H1 (cell line): ENCODE measurements at regions not wholly inside any gene's neighbourhood (a gene's known extent, or its start where the extent isn't known, plus 50 kb on each side); places are given as distances from the start of the nearest gene placed in this dataset.

Experiments
- CTCF ChIA-PET: fragments of 300-600 bp; sonication (Branson Sonifier 250); formaldehyde crosslinking; loops from one replicate; lab custom pipeline; 2021; ENCODE audit not compliant: partially characterized antibody; lab: Charles Lee
- POLR2A ChIA-PET: fragments of 300-600 bp; sonication (Branson Sonifier 250); formaldehyde crosslinking; loops from one replicate; lab custom pipeline; 2021; ENCODE audit warnings: inconsistent platforms; ENCODE audit not compliant: partially characterized antibody; lab: Charles Lee
- DNase-seq, 2 experiments: peaks; one replicate each; pipeline versions ENCODE4 v3.0.0 to v3.0.0-alpha.2; 2010 to 2022; ENCODE audit warnings: low spot score in 2 of 2, low read depth in 1 of 2, mixed read lengths in 1 of 2
- FAIRE-seq: peaks from 2 replicates; lab custom pipeline; 2011; peaks lifted over from hg19 to GRCh38; lab: Jason Lieb, UNC
- H2AFZ ChIP-seq: 2 replicates; pipeline ENCODE4 v1.8.1; 2012; ENCODE audit warnings: low read length, inconsistent platforms
- H2AK5ac ChIP-seq: 2 replicates; pipeline ENCODE4 v1.6.1; 2013; ENCODE audit warnings: low read depth, low read length
- H2BK120ac ChIP-seq: replicated peaks from 2 replicates; pipeline ENCODE3; 2013; ENCODE audit warnings: low read depth, low read length, inconsistent platforms
- H2BK12ac ChIP-seq: 2 replicates; pipeline ENCODE4 v1.6.1; 2013; ENCODE audit warnings: low read depth, low read length
- H2BK15ac ChIP-seq: 2 replicates; pipeline ENCODE4 v1.6.1; 2013; ENCODE audit warnings: low read length
- H2BK20ac ChIP-seq: 2 replicates; pipeline ENCODE4 v1.6.1; 2013; ENCODE audit warnings: low read length
- H2BK5ac ChIP-seq: 2 replicates; pipeline ENCODE4 v1.6.1; 2013; ENCODE audit warnings: low read depth, low read length
- H3K14ac ChIP-seq: 2 replicates; pipeline ENCODE4 v1.6.1; 2013; ENCODE audit warnings: inconsistent platforms; ENCODE audit not compliant: insufficient read length
- H3K18ac ChIP-seq: 2 replicates; pipeline ENCODE4 v1.6.1; 2013; ENCODE audit warnings: low read length; ENCODE audit errors: extremely low read depth
- H3K23ac ChIP-seq: 2 replicates; pipeline ENCODE4 v1.6.1; 2013; ENCODE audit warnings: inconsistent platforms; ENCODE audit not compliant: insufficient read length
- H3K23me2 ChIP-seq: 2 replicates; pipeline ENCODE4 v1.6.1; 2013; ENCODE audit warnings: low read depth, low read length
- H3K27ac ChIP-seq: 2 replicates; pipeline ENCODE4 v1.6.1; 2011; ENCODE audit warnings: low read depth, low read length, inconsistent platforms
- H3K27me3 ChIP-seq, 4 experiments: replicated peaks in 1 of 4; 1 replicate in 1 of 4; 2 replicates in 3 of 4; pipeline versions ENCODE4 v1.6.1 to v1.8.1; 2011 to 2013; ENCODE audit warnings: low read length in 3 of 4, mild to moderate bottlenecking in 3 of 4, inconsistent platforms in 2 of 4, mixed read lengths in 2 of 4, moderate library complexity in 1 of 4; ENCODE audit not compliant: control insufficient read depth in 3 of 4, insufficient read depth in 3 of 4; ENCODE audit errors: extremely low read depth in 1 of 4
- H3K36me3 ChIP-seq, 4 experiments: 2 replicates each; pipeline versions ENCODE4 v1.6.1 to v1.8.1; 2011 to 2013; ENCODE audit warnings: mild to moderate bottlenecking in 4 of 4, low read length in 3 of 4, moderate library complexity in 2 of 4, control low read depth in 1 of 4, inconsistent platforms in 1 of 4; ENCODE audit not compliant: insufficient read depth in 4 of 4, control insufficient read depth in 2 of 4
- H3K4ac ChIP-seq: replicated peaks from 2 replicates; pipeline ENCODE3; 2013; ENCODE audit warnings: low read length, low read depth, mixed read lengths, inconsistent platforms; ENCODE audit not compliant: insufficient read length
- H3K4me1 ChIP-seq, 4 experiments: replicated peaks in 1 of 4; 1 replicate in 1 of 4; 2 replicates in 3 of 4; pipeline versions ENCODE4 v1.6.1 to v1.8.1; 2011 to 2013; ENCODE audit warnings: low read length in 3 of 4, inconsistent platforms in 2 of 4, mixed read lengths in 1 of 4; ENCODE audit not compliant: insufficient read depth in 4 of 4, control insufficient read depth in 3 of 4
- H3K4me2 ChIP-seq, 2 experiments: 2 replicates each; pipeline versions ENCODE4 v1.6.1 to v1.8.1; 2011 to 2013; ENCODE audit warnings: low read depth in 2 of 2, low read length in 2 of 2, control low read depth in 1 of 2, inconsistent platforms in 1 of 2, mild to moderate bottlenecking in 1 of 2; ENCODE audit not compliant: insufficient read depth in 1 of 2
- H3K4me3 ChIP-seq, 4 experiments: fragments of 200-600, 300-600 bp in 1 of 4; sonication (generic), shearing (Covaris generic), sonication (Bioruptor Twin) in 1 of 4; 2 replicates each; pipeline versions ENCODE4 v1.5.1 to v1.8.1; 2011 to 2016; ENCODE audit warnings: low read length in 4 of 4, low read depth in 3 of 4, control low read depth in 2 of 4, inconsistent platforms in 2 of 4, mild to moderate bottlenecking in 2 of 4, mixed read lengths in 1 of 4, moderate library complexity in 1 of 4; ENCODE audit not compliant: insufficient read depth in 2 of 4; ENCODE audit errors: extremely low read depth in 1 of 4
- H3K56ac ChIP-seq: replicated peaks from 2 replicates; pipeline ENCODE3; 2013; ENCODE audit warnings: low read depth, mild to moderate bottlenecking, mixed read lengths, low read length, inconsistent platforms; ENCODE audit not compliant: insufficient read length
- H3K79me1 ChIP-seq: 2 replicates; pipeline ENCODE4 v1.6.1; 2013; ENCODE audit warnings: low read depth, low read length, control low read depth
- H3K79me2 ChIP-seq, 2 experiments: 2 replicates each; pipeline versions ENCODE4 v1.6.1 to v1.8.1; 2012 to 2013; ENCODE audit warnings: low read length in 2 of 2, mild to moderate bottlenecking in 2 of 2, inconsistent platforms in 1 of 2; ENCODE audit not compliant: insufficient read depth in 2 of 2, control insufficient read depth in 1 of 2
- H3K9ac ChIP-seq, 4 experiments: replicated peaks in 1 of 4; 1 replicate in 1 of 4; 2 replicates in 3 of 4; pipeline versions ENCODE4 v1.6.1 to v1.8.1; 2011 to 2013; ENCODE audit warnings: low read depth in 3 of 4, low read length in 3 of 4, control low read depth in 2 of 4, mild to moderate bottlenecking in 2 of 4, moderate library complexity in 2 of 4, inconsistent platforms in 1 of 4; ENCODE audit errors: extremely low read depth in 1 of 4
- H3K9me3 ChIP-seq, 2 experiments: 2 replicates each; pipeline versions ENCODE4 v1.6.1 to v1.8.1; 2012 to 2013; ENCODE audit warnings: mild to moderate bottlenecking in 2 of 2, moderate library complexity in 2 of 2, control low read depth in 1 of 2, inconsistent platforms in 1 of 2, low read depth in 1 of 2, low read length in 1 of 2, mixed read lengths in 1 of 2; ENCODE audit not compliant: insufficient read depth in 2 of 2
- H4K20me1 ChIP-seq, 2 experiments: replicated peaks in 1 of 2; 2 replicates each; pipeline versions ENCODE3 to v1.8.1; 2011 to 2013; ENCODE audit warnings: inconsistent platforms in 2 of 2, low read length in 2 of 2, mild to moderate bottlenecking in 1 of 2; ENCODE audit not compliant: insufficient read depth in 2 of 2, control insufficient read depth in 1 of 2
- H4K5ac ChIP-seq: 2 replicates; pipeline ENCODE4 v1.6.1; 2013; ENCODE audit warnings: low read length, low read depth, mixed read lengths, inconsistent platforms; ENCODE audit not compliant: insufficient read length
- H4K8ac ChIP-seq: 2 replicates; pipeline ENCODE4 v1.8.0; 2013; ENCODE audit warnings: mild to moderate bottlenecking, moderate library complexity, low read length, inconsistent platforms; ENCODE audit not compliant: insufficient read depth; ENCODE audit errors: extremely low read depth
- H4K91ac ChIP-seq: replicated peaks from 2 replicates; pipeline ENCODE3; 2013; ENCODE audit warnings: low read length, mixed read lengths, inconsistent platforms; ENCODE audit not compliant: insufficient read length
- BRCA1 ChIP-seq: IDR thresholded peaks from 2 replicates; pipeline ENCODE4 v1.6.1; 2012; ENCODE audit warnings: low read depth, low read length, improper control_type of control experiment
- GABPA ChIP-seq: IDR thresholded peaks from 2 replicates; pipeline ENCODE4 v1.6.1; 2011; ENCODE audit warnings: mild to moderate bottlenecking, low read length, moderate library complexity, borderline replicate concordance; ENCODE audit not compliant: insufficient read depth
- HDAC6 ChIP-seq: IDR thresholded peaks from one replicate; pipeline ENCODE4 v1.7.1; 2012; ENCODE audit warnings: low read depth, mild to moderate bottlenecking, inconsistent platforms, low read length, moderate library complexity
- RAD21 ChIP-seq, 2 experiments: IDR thresholded peaks in 1 of 2; conservative IDR thresholded peaks in 1 of 2; 2 replicates each; pipeline ENCODE4 v1.6.1; 2011; ENCODE audit warnings: low read depth in 2 of 2, low read length in 2 of 2, improper control_type of control experiment in 1 of 2, inconsistent platforms in 1 of 2, mild to moderate bottlenecking in 1 of 2, moderate library complexity in 1 of 2
- SIRT6 ChIP-seq: IDR thresholded peaks from one replicate; pipeline ENCODE4 v1.7.1; 2012; ENCODE audit warnings: low read length, inconsistent platforms
- ZNF274 ChIP-seq: IDR thresholded peaks from 2 replicates; pipeline ENCODE4 v1.7.0; 2012; ENCODE audit warnings: low read length, borderline replicate concordance; ENCODE audit errors: extremely low read depth
- WGBS, 2 experiments: shearing (Covaris generic) in 1 of 2; methylation state at CpG; one replicate each; pipeline versions ENCODE4 v1.1.6 to v1.1.7; 2013 to 2015; ENCODE audit warnings: low lambda C conversion rate in 2 of 2, mixed read lengths in 2 of 2, inconsistent platforms in 1 of 2, low coverage in 1 of 2, missing lambda C conversion rate in 1 of 2; ENCODE audit not compliant: insufficient replicate concordance in 2 of 2, insufficient coverage in 1 of 2, insufficient read length in 1 of 2; ENCODE audit errors: extremely low coverage in 1 of 2, missing lambda C conversion rate in 1 of 2; 5-methylcytosine and 5-hydroxymethylcytosine counted together

GRCh38 chr6:155695495-155695894, 239.9 kb upstream of the NOX3 start:
- FAIRE-seq = no peak

More at GRCh38 chr6:155695495-155695894, 239.9 kb upstream of the NOX3 start:
- no peak for TF ChIP-seq BRCA1
- TF ChIP-seq ZNF274 = no peak
- TF ChIP-seq SIRT6 = no peak
- no peak for TF ChIP-seq HDAC6
- no peak for TF ChIP-seq GABPA
- no peak for TF ChIP-seq RAD21 (IDR thresholded peaks at IDR 0.05 in 1 of 2, conservative IDR thresholded peaks at IDR 0.05 in 1 of 2; ENCODE audit: low read depth in 2 of 2, low read length in 2 of 2)
- Histone ChIP-seq H3K9me3 (no peaks in the 10 kb centered on the region), H3K14ac (no peak overlapping the region), H4K8ac (no peak overlapping the region), H2AK5ac (no peak overlapping the region), H3K27me3 (no peaks in the 10 kb centered on the region), H3K79me1 (no peaks in the 10 kb centered on the region), H4K5ac (no peak overlapping the region), H3K79me2 (no peaks in the 10 kb centered on the region), H2BK20ac (no peak overlapping the region), H2BK15ac (no peak overlapping the region), H2AFZ (no peak overlapping the region), H4K20me1 (no peaks in the 10 kb centered on the region), H3K23me2 (no peaks in the 10 kb centered on the region), H3K9ac (no peak overlapping the region), H3K4me2 (no peak overlapping the region), H3K56ac (no peak overlapping the region), H2BK12ac (no peak overlapping the region), H2BK5ac (no peak overlapping the region), H3K4me3 (no peak overlapping the region), H3K18ac (no peak overlapping the region), H3K4ac (no peak overlapping the region), H3K23ac (no peak overlapping the region), H3K27ac (no peak overlapping the region), H4K91ac (no peak overlapping the region), H3K36me3 (no peaks in the 10 kb centered on the region), H3K4me1 (no peaks in the 10 kb centered on the region), H2BK120ac (no peak overlapping the region)
- ChIA-PET POLR2A (no interaction called here), CTCF (interaction anchor here (1.6 kb wide), 1 partner anchor 10 kb away, joined by 3 read pairs; no protein-coding TSS in a partner anchor)
- DNase-seq = no peak
- 90% methylated on average over 7 of the region's 7 CpGs; no CpG with 5 or more reads in 1 of the 2 experiments for WGBS, 2 experiments
